Femur (tissue), 1 donor: ENCODE measurements at regions not wholly inside any gene's neighbourhood (a gene's known extent, or its start where the extent isn't known, plus 50 kb on each side); places are given as distances from the start of the nearest gene placed in this dataset.

Experiments
- DNase-seq: peaks from one replicate; pipeline ENCODE4 v3.0.0-alpha.2; 2017

GRCh38 chr2:5026571-5027234 is 665.5 kb upstream of the SOX11 start:
- no peak for DNase-seq

GRCh38 chr2:5035057-5035488 is 657.1 kb upstream of the SOX11 start:
- DNase-seq = no peak

GRCh38 chr2:5036256-5036655 is 655.9 kb upstream of the SOX11 start:
- no peak for DNase-seq

GRCh38 chr2:5039241-5039975 is 652.8 kb upstream of the SOX11 start:
- DNase-seq = no peak

GRCh38 chr2:5040571-5040970 is 651.6 kb upstream of the SOX11 start:
- DNase-seq = no peak

GRCh38 chr2:5041501-5041900 is 650.7 kb upstream of the SOX11 start:
- no peak for DNase-seq

- no peak for DNase-seq
Observed at GRCh38 chr2:5042666-5043440, 649.3 kb upstream of the SOX11 start.

- DNase-seq = no peak
Observed at GRCh38 chr2:5051300-5051699, 640.9 kb upstream of the SOX11 start.

GRCh38 chr2:5052905-5053304 is 639.3 kb upstream of the SOX11 start:
- no peak for DNase-seq

GRCh38 chr2:5057891-5058351 is 634.3 kb upstream of the SOX11 start:
- no peak for DNase-seq

GRCh38 chr2:5060956-5061355 is 631.2 kb upstream of the SOX11 start:
- no peak for DNase-seq

- DNase-seq = no peak
Observed at GRCh38 chr2:5064687-5065086, 627.5 kb upstream of the SOX11 start.

- DNase-seq = no peak
Observed at GRCh38 chr2:5067816-5068215, 624.4 kb upstream of the SOX11 start.

- no peak for DNase-seq
Observed at GRCh38 chr2:5070257-5070656, 621.9 kb upstream of the SOX11 start.

GRCh38 chr2:5074733-5075132 is 617.5 kb upstream of the SOX11 start:
- no peak for DNase-seq

- no peak for DNase-seq
Observed at GRCh38 chr2:5076599-5076998, 615.6 kb upstream of the SOX11 start.

GRCh38 chr2:5077479-5078089 is 614.6 kb upstream of the SOX11 start:
- no peak for DNase-seq

GRCh38 chr2:5083402-5083801 is 608.8 kb upstream of the SOX11 start:
- DNase-seq = no peak

- no peak for DNase-seq
Observed at GRCh38 chr2:5089409-5089808, 602.8 kb upstream of the SOX11 start.

- no peak for DNase-seq
Observed at GRCh38 chr2:5093056-5093455, 599.1 kb upstream of the SOX11 start.

- no peak for DNase-seq
Observed at GRCh38 chr2:5093518-5093917, 598.7 kb upstream of the SOX11 start.

- no peak for DNase-seq
Observed at GRCh38 chr2:5094192-5094591, 598.0 kb upstream of the SOX11 start.

GRCh38 chr2:5098286-5098685 is 593.9 kb upstream of the SOX11 start:
- DNase-seq = no peak
